HEK293T (cell line): ENCODE measurements at regions not wholly inside any gene's neighbourhood (a gene's known extent, or its start where the extent isn't known, plus 50 kb on each side); places are given as distances from the start of the nearest gene placed in this dataset.
"Not testable (repeated sequence)": the region's sequence is repeated elsewhere in the genome, so short reads cannot be mapped to it uniquely, and the experiment has no call there.

ENCODE experiments used
- CTCF ChIA-PET: fragments of 350-600 bp; formaldehyde crosslinking; extraction: SDS; loops from one replicate; lab custom pipeline; 2021; ENCODE audit warnings: antibody characterized with exemption, inconsistent platforms; lab: Yijun Ruan, JAX
- POLR2A ChIA-PET: fragments of 350-600 bp; formaldehyde crosslinking; extraction: SDS; loops from one replicate; lab custom pipeline; 2020; ENCODE audit warnings: antibody characterized with exemption, inconsistent platforms; lab: Yijun Ruan, JAX
- DNase-seq: peaks from one replicate; pipeline ENCODE4 v3.0.0; 2012; ENCODE audit warnings: mixed read lengths; ENCODE audit errors: extremely low spot score
- ARNT ChIP-seq: fragments of 450-650 bp; IDR thresholded peaks from 2 replicates; pipeline ENCODE4 v1.6.1; 2017; ENCODE audit warnings: mild to moderate bottlenecking
- BHLHE40 ChIP-seq: fragments of 450-650 bp; IDR thresholded peaks from 2 replicates; pipeline ENCODE4 v1.6.1; 2016; ENCODE audit warnings: mild to moderate bottlenecking, moderate library complexity, borderline replicate concordance
- CTBP1 ChIP-seq: fragments of 450-650 bp; IDR thresholded peaks from 2 replicates; pipeline ENCODE4 v1.6.1; 2016; ENCODE audit warnings: borderline replicate concordance
- ELF4 ChIP-seq: fragments of 450-650 bp; IDR thresholded peaks from 2 replicates; pipeline ENCODE4 v1.6.1; 2017; ENCODE audit warnings: antibody characterized with exemption
- FOXA1 ChIP-seq: fragments of 450-650 bp; IDR thresholded peaks from 2 replicates; pipeline ENCODE4 v1.6.1; 2016; ENCODE audit warnings: mild to moderate bottlenecking
- FOXK2 ChIP-seq: fragments of 450-650 bp; IDR thresholded peaks from 2 replicates; pipeline ENCODE4 v1.6.1; 2016; ENCODE audit warnings: mild to moderate bottlenecking
- FOXM1 ChIP-seq: fragments of 450-650 bp; IDR thresholded peaks from 2 replicates; pipeline ENCODE4 v1.6.1; 2017; ENCODE audit warnings: mild to moderate bottlenecking, borderline replicate concordance
- HDGF ChIP-seq: fragments of 450-650 bp; IDR thresholded peaks from 2 replicates; pipeline ENCODE4 v1.6.1; 2017; ENCODE audit warnings: antibody characterized with exemption, borderline replicate concordance
- L3MBTL2 ChIP-seq: fragments of 450-650 bp; conservative IDR thresholded peaks from 2 replicates; pipeline ENCODE4 v1.6.1; 2016; ENCODE audit warnings: mild to moderate bottlenecking
- LEF1 ChIP-seq: fragments of 450-650 bp; IDR thresholded peaks from 2 replicates; pipeline ENCODE4 v1.6.1; 2017; ENCODE audit warnings: mild to moderate bottlenecking, borderline replicate concordance
- NFRKB ChIP-seq: fragments of 450-650 bp; IDR thresholded peaks from 2 replicates; pipeline ENCODE4 v1.6.1; 2016; ENCODE audit warnings: mild to moderate bottlenecking, moderate library complexity
- SP1 ChIP-seq: fragments of 450-650 bp; IDR thresholded peaks from 2 replicates; pipeline ENCODE4 v1.6.1; 2017
- SUZ12 ChIP-seq: fragments of 450-650 bp; IDR thresholded peaks from 2 replicates; pipeline ENCODE4 v1.6.1; 2016; ENCODE audit warnings: mild to moderate bottlenecking
- TARDBP ChIP-seq: fragments of 450-650 bp; IDR thresholded peaks from 2 replicates; pipeline ENCODE4 v1.6.1; 2016
- ZNF384 ChIP-seq: fragments of 450-650 bp; IDR thresholded peaks from 2 replicates; pipeline ENCODE4 v1.6.1; 2016
- TF ChIP-seq, protein P1 (sequence below): fragments of 450-650 bp; IDR thresholded peaks from 2 replicates; pipeline ENCODE4 v1.6.1; 2016

GRCh38 chrX:53768451-53768850, 81.9 kb upstream of the HUWE1 start:
- POLR2A ChIA-PET, result interaction anchor here (2.1 kb wide), 1 partner anchor 84 kb away, joined by 5 read pairs; no protein-coding TSS in a partner anchor
- TF ChIP-seq FOXA1, result no peak
- TF ChIP-seq FOXM1, result no peak
- no peak for TF ChIP-seq CTBP1
- no peak for TF ChIP-seq SP1
- no peak for TF ChIP-seq NFRKB
- no peak for TF ChIP-seq TARDBP
- no peak for TF ChIP-seq ZNF384
- TF ChIP-seq ARNT, result no peak
- no peak for TF ChIP-seq L3MBTL2
- no peak for TF ChIP-seq SUZ12
- CTCF ChIA-PET, result no interaction called here
- no peak for DNase-seq

GRCh38 chrX:53767544-53767943, 81.0 kb upstream of the HUWE1 start:
- CTCF ChIA-PET, result no interaction called here
- TF ChIP-seq CTBP1 (no peak), NFRKB (no peak), BHLHE40 (no peak), FOXM1 (no peak), LEF1 (no peak), ELF4 (no peak), SP1 (no peak), L3MBTL2 (no peak), HDGF (no peak), TARDBP (no peak), FOXK2 (no peak), ZNF384 (no peak), SUZ12 (no peak), ARNT (no peak), FOXA1 (no peak)
- TF ChIP-seq, protein P1, sequence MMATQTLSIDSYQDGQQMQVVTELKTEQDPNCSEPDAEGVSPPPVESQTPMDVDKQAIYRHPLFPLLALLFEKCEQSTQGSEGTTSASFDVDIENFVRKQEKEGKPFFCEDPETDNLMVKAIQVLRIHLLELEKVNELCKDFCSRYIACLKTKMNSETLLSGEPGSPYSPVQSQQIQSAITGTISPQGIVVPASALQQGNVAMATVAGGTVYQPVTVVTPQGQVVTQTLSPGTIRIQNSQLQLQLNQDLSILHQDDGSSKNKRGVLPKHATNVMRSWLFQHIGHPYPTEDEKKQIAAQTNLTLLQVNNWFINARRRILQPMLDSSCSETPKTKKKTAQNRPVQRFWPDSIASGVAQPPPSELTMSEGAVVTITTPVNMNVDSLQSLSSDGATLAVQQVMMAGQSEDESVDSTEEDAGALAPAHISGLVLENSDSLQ, result no peak
- DNase-seq, result no peak
- POLR2A ChIA-PET, result interaction anchor here (2.1 kb wide), 1 partner anchor 83 kb away, joined by 5 read pairs; no protein-coding TSS in a partner anchor

DNA sequence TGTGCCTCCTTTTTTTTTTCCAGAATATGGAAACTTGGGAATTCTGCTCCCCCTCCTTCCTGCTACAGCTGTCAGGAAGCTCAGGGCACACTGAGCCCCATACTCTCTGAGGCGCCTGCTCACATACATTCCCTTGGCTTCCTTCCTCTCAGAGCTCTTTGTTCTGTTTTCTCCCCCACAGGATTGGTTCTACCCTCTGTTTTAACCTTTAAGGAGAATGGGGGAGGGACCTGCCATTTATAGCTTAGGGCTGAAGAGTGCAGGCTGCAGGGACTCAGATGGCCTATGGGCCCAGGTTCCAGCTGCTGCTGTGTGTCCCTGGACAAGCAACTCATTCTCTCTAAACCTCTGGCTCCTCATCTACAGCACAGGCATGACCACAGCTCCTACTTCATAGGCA, 70.7 kb upstream of the HUWE1 start:
- DNase-seq, CTCF ChIA-PET: not testable (repeated sequence)
- POLR2A ChIA-PET, result interaction anchor here (1.7 kb wide), 1 partner anchor 71 kb away, joined by 6 read pairs; the partner anchor contains the start of gene HUWE1

DNA sequence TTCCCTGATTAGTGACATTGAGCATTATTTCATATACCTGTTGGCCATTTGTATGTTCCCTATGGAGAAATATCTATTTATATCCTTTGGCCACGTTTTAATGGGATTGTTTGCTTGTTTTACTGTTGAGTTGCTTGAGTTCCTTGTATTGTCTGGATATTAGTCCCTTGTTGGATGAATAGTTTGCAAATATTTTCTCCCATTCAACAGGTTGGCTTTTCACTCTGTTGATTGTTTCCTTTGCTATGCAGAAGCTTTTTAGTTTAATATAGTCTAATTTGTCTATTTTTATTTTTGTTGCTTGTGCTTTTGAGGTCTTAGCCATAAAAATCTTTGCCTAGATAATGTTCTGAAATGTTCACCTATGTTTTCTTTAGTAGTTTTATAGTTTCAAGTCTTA, 60.2 kb upstream of the HUWE1 start:
- POLR2A ChIA-PET, result no interaction called here
- no peak for DNase-seq
- no peak for TF ChIP-seq SP1
- no peak for TF ChIP-seq NFRKB
- no peak for TF ChIP-seq ARNT
- no peak for TF ChIP-seq LEF1
- CTCF ChIA-PET, result no interaction called here

DNA sequence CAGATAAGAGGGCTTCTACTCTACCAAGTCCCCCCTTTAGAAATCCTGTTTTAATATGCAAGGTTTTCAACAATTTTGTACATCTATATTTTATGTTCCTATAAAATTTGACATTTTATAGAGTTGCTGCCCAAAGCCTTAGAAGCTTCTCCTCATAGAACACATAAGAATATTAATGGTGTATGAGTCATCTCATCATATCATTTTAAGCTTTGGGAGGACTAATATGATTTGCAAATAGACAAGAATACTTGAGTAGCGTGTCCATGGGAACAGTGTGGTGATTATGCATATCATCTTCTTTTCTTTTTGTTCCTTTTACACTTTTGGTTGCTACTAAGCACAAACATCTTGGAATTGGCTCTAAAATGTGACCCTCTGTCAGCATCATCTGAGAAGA, 56.7 kb upstream of the HUWE1 start:
- DNase-seq, result no peak
- POLR2A ChIA-PET, result no interaction called here
- no peak for TF ChIP-seq BHLHE40
- no peak for TF ChIP-seq TARDBP
- TF ChIP-seq CTBP1, result no peak
- no peak for TF ChIP-seq L3MBTL2
- TF ChIP-seq, protein P1, result no peak
- no peak for TF ChIP-seq SP1
- no peak for TF ChIP-seq LEF1
- TF ChIP-seq FOXM1, result no peak
- TF ChIP-seq FOXK2, result no peak
- no peak for TF ChIP-seq ELF4
- TF ChIP-seq ARNT, result no peak
- no peak for TF ChIP-seq ZNF384
- no peak for TF ChIP-seq HDGF
- no peak for TF ChIP-seq NFRKB
- no peak for TF ChIP-seq FOXA1
- no peak for TF ChIP-seq SUZ12
- CTCF ChIA-PET, result no interaction called here

- no peak for DNase-seq
- ChIA-PET CTCF (no interaction called here), POLR2A (no interaction called here)
- TF ChIP-seq NFRKB (no peak), FOXM1 (no peak), SP1 (no peak), FOXK2 (no peak), ARNT (no peak), ZNF384 (no peak), LEF1 (no peak), HDGF (no peak), ELF4 (no peak), FOXA1 (no peak), SUZ12 (no peak), L3MBTL2 (no peak)
Observed at GRCh38 chrX:53738370-53738906, 51.9 kb upstream of the HUWE1 start.
